HepG2 (cell line): ENCODE measurements at regions not wholly inside any gene's neighbourhood (a gene's known extent, or its start where the extent isn't known, plus 50 kb on each side); places are given as distances from the start of the nearest gene placed in this dataset.

Source experiments
- ATAC-seq: fragments of 200-7000 bp; cut with Tn5 transposase; 3 replicates; pipeline ENCODE4 v1.9.1; 2020; ENCODE audit warnings: mild to moderate bottlenecking, moderate library complexity
- BruUV-seq: library from RNA; stranded (reverse); fragments of 400-500 nt; replicated peaks from 2 replicates; lab custom pipeline; 2021; lab: Mats Ljungman, UMichigan
- CTCF ChIA-PET: fragments of 300-600 bp; formaldehyde crosslinking; extraction: SDS; loops from one replicate; lab custom pipeline; 2021; ENCODE audit warnings: low total read pairs, inconsistent platforms, low intra/inter-chr PET ratio; lab: Yijun Ruan, JAX
- POLR2A ChIA-PET: fragments of 350-600 bp; sonication (Branson Sonifier 250); formaldehyde crosslinking; loops from one replicate; lab custom pipeline; 2020; ENCODE audit warnings: antibody characterized with exemption, inconsistent platforms; lab: Yijun Ruan, JAX
- DNase-seq: peaks from one replicate; pipeline ENCODE4 v3.0.0-alpha.2; 2015; ENCODE audit warnings: low spot score
- FAIRE-seq: peaks from 3 replicates; lab custom pipeline; 2011; peaks lifted over from hg19 to GRCh38; lab: Jason Lieb, UNC
- H2AFZ ChIP-seq: one replicate; pipeline ENCODE4 v1.6.1; 2011; ENCODE audit warnings: low read length, inconsistent platforms
- H3K27ac ChIP-seq: fragments of 300-600 bp; 3 replicates; pipeline ENCODE4 v1.8.0; 2011; ENCODE audit warnings: mixed run types, mild to moderate bottlenecking, mixed read lengths, low read length, inconsistent platforms; ENCODE audit not compliant: insufficient read depth; ENCODE audit errors: extremely low read length
- H3K27me3 ChIP-seq, 2 experiments: fragments of 200-600 bp in 1 of 2; 2 replicates in 1 of 2; 3 replicates in 1 of 2; pipeline versions ENCODE4 v1.6.0 to v1.8.0; 2011; ENCODE audit warnings: low read length in 2 of 2, mild to moderate bottlenecking in 2 of 2, moderate library complexity in 2 of 2, inconsistent platforms in 1 of 2; ENCODE audit not compliant: insufficient read depth in 2 of 2, control insufficient read depth in 1 of 2
- H3K36me3 ChIP-seq, 2 experiments: fragments of 200-600 bp in 1 of 2; replicated peaks in 1 of 2; 2 replicates in 1 of 2; 3 replicates in 1 of 2; pipeline versions ENCODE4 v1.5.1 to v1.8.0; 2011; ENCODE audit warnings: low read length in 2 of 2, inconsistent platforms in 1 of 2; ENCODE audit not compliant: insufficient read depth in 2 of 2, control insufficient read depth in 1 of 2
- H3K4me1 ChIP-seq: 2 replicates; pipeline ENCODE4 v1.5.1; 2012; ENCODE audit warnings: low read length, inconsistent platforms; ENCODE audit not compliant: insufficient read depth
- H3K4me2 ChIP-seq: 2 replicates; pipeline ENCODE4 v1.6.0; 2011; ENCODE audit warnings: low read depth, low read length, inconsistent platforms
- H3K4me3 ChIP-seq, 3 experiments: fragments of 200-600 bp in 1 of 3; sonication (generic), shearing (Covaris generic) in 1 of 3; replicated peaks in 1 of 3; 2 replicates each; pipeline ENCODE4 v1.5.1; 2011 to 2016; ENCODE audit warnings: low read length in 3 of 3, inconsistent platforms in 2 of 3, low read depth in 2 of 3, mild to moderate bottlenecking in 2 of 3, control low read depth in 1 of 3, mixed read lengths in 1 of 3; ENCODE audit not compliant: insufficient read depth in 1 of 3
- H3K79me2 ChIP-seq: one replicate; pipeline ENCODE4 v1.6.1; 2011; ENCODE audit warnings: low read length, inconsistent platforms; ENCODE audit not compliant: insufficient read depth
- H3K9ac ChIP-seq: 2 replicates; pipeline ENCODE4 v1.6.0; 2011; ENCODE audit warnings: mild to moderate bottlenecking, low read depth, low read length, inconsistent platforms; ENCODE audit not compliant: insufficient read depth
- H3K9me3 ChIP-seq: 2 replicates; pipeline ENCODE4 v1.5.1; 2012; ENCODE audit warnings: mild to moderate bottlenecking, low read length
- H4K20me1 ChIP-seq: 2 replicates; pipeline ENCODE4 v1.6.0; 2011; ENCODE audit warnings: inconsistent platforms, mild to moderate bottlenecking, low read length, moderate library complexity; ENCODE audit not compliant: insufficient read depth
- EZH2 ChIP-seq: conservative IDR thresholded peaks from 2 replicates; pipeline ENCODE4 v1.6.1; 2012; ENCODE audit warnings: mild to moderate bottlenecking, low read depth, low read length, moderate library complexity
- GABPB1 ChIP-seq: IDR thresholded peaks from 2 replicates; pipeline ENCODE4 v1.6.1; 2016; ENCODE audit warnings: mild to moderate bottlenecking, missing genetic modification reagents, moderate library complexity, missing compliant biosample characterization
- HDAC2 ChIP-seq: sonication (generic); formaldehyde crosslinking; IDR thresholded peaks from 2 replicates; pipeline ENCODE4 v1.4.0; 2020; ENCODE audit warnings: missing genetic modification reagents
- JUN ChIP-seq: sonication (generic); formaldehyde crosslinking; IDR thresholded peaks from 2 replicates; pipeline ENCODE4 v1.4.0; 2020; ENCODE audit warnings: mild to moderate bottlenecking, missing genetic modification reagents
- PAF1 ChIP-seq: IDR thresholded peaks from 2 replicates; pipeline ENCODE4 v1.6.1; 2016; ENCODE audit warnings: missing genetic modification reagents, missing compliant biosample characterization
- RAD51 ChIP-seq: fragments of 450-650 bp; IDR thresholded peaks from 2 replicates; pipeline ENCODE4 v1.6.1; 2016; ENCODE audit warnings: borderline replicate concordance
- REPIN1 ChIP-seq: sonication (generic); formaldehyde crosslinking; IDR thresholded peaks from 2 replicates; pipeline ENCODE4 v1.8.0; 2022; ENCODE audit warnings: missing genetic modification reagents, low read depth, mild to moderate bottlenecking, borderline replicate concordance
- RFX1 ChIP-seq: fragments of 450-650 bp; IDR thresholded peaks from 2 replicates; pipeline ENCODE4 v1.6.1; 2017
- SP140L ChIP-seq: sonication (generic); formaldehyde crosslinking; IDR thresholded peaks from 2 replicates; pipeline ENCODE4 v1.4.0; 2020; ENCODE audit warnings: missing genetic modification reagents, borderline replicate concordance
- THRA ChIP-seq: sonication (generic); formaldehyde crosslinking; IDR thresholded peaks from 2 replicates; pipeline ENCODE4 v1.4.0; 2020; ENCODE audit warnings: missing genetic modification reagents, borderline replicate concordance
- TMF1 ChIP-seq: sonication (generic); formaldehyde crosslinking; IDR thresholded peaks from 2 replicates; pipeline ENCODE4 v1.8.1; 2022; ENCODE audit warnings: low read depth, missing genetic modification reagents
- TRIM24 ChIP-seq: sonication (generic); formaldehyde crosslinking; IDR thresholded peaks from 2 replicates; pipeline ENCODE4 v1.8.0; 2022; ENCODE audit warnings: mild to moderate bottlenecking, missing genetic modification reagents
- TSC22D2 ChIP-seq: sonication (generic); formaldehyde crosslinking; IDR thresholded peaks from 2 replicates; pipeline ENCODE4 v1.5.1; 2020; ENCODE audit warnings: missing genetic modification reagents, mild to moderate bottlenecking, borderline replicate concordance
- ZHX1 ChIP-seq: sonication (generic); formaldehyde crosslinking; IDR thresholded peaks from 2 replicates; pipeline ENCODE4 v1.8.1; 2022; ENCODE audit warnings: low read depth, mild to moderate bottlenecking, missing genetic modification reagents
- ZNF430 ChIP-seq: sonication (generic); formaldehyde crosslinking; IDR thresholded peaks from 2 replicates; pipeline ENCODE4 v1.9.0; 2021; ENCODE audit warnings: mild to moderate bottlenecking, missing genetic modification reagents
- ZNF546 ChIP-seq: sonication (generic); formaldehyde crosslinking; conservative IDR thresholded peaks from 2 replicates; pipeline ENCODE4 v1.8.1; 2023; ENCODE audit warnings: mild to moderate bottlenecking, missing genetic modification reagents
- ZNF549 ChIP-seq: sonication (generic); formaldehyde crosslinking; IDR thresholded peaks from 2 replicates; pipeline ENCODE4 v1.5.0; 2020; ENCODE audit warnings: missing genetic modification reagents
- ZSCAN12 ChIP-seq: sonication (generic); formaldehyde crosslinking; IDR thresholded peaks from 2 replicates; pipeline ENCODE4 v1.9.0; 2021; ENCODE audit warnings: mild to moderate bottlenecking, missing genetic modification reagents
- WGBS: methylation state at CpG from one replicate; pipeline ENCODE4 v1.1.6; 2017; ENCODE audit warnings: low lambda C conversion rate; 5-methylcytosine and 5-hydroxymethylcytosine counted together
- in situ Hi-C: cut with HindIII; loops from 2 replicates; pipeline ENCODE4 v1.10.0; 2017; ENCODE audit warnings: low pct_unique_long_range_greater_than_20kb; ENCODE audit not compliant: extremely low pct_ligation_motif_present
- intact Hi-C: fragments of 100-400 bp; cut with micrococcal nuclease; formaldehyde crosslinking; loops from one replicate; pipeline ENCODE4 v1.10.0; 2022; ENCODE audit not compliant: unreplicated experiment

- ATAC-seq (no peak), FAIRE-seq (no peak), DNase-seq (no peak)
- in situ Hi-C loops (no loop called here), intact Hi-C loops (loop anchor here (10.0 kb wide), 1 partner anchor 56 kb away; no protein-coding TSS in a partner anchor)
- no peaks in the 10 kb centered on the region for H3K79me2 ChIP-seq
- H3K4me1 ChIP-seq = peaks cover 27% of the 10 kb centered on the region
- no peak overlapping the region for H3K9ac ChIP-seq
- no peaks in the 10 kb centered on the region for H3K36me3 ChIP-seq
- ChIA-PET CTCF (no interaction called here), POLR2A (no interaction called here)
- no peak overlapping the region for H3K27ac ChIP-seq
- no peaks in the 10 kb centered on the region for H4K20me1 ChIP-seq
- H3K9me3 ChIP-seq = no peaks in the 10 kb centered on the region
- no peak overlapping the region for H3K4me3 ChIP-seq
- H2AFZ ChIP-seq = no peak overlapping the region
- H3K27me3 ChIP-seq = no peaks in the 10 kb centered on the region
- WGBS = 60% methylated on average over 6 of the region's 6 CpGs
- TF ChIP-seq ZNF430 (CRISPR knock-in tag) (no peak), HDAC2 (CRISPR knock-in tag) (no peak), ZNF549 (CRISPR knock-in tag) (no peak), TSC22D2 (no peak), ZSCAN12 (CRISPR knock-in tag) (no peak), THRA (CRISPR knock-in tag) (no peak), EZH2 (no peak), REPIN1 (CRISPR knock-in tag) (no peak), GABPB1 (CRISPR knock-in tag) (no peak), JUN (CRISPR knock-in tag) (no peak), ZNF546 (no peak), TRIM24 (CRISPR knock-in tag) (no peak), SP140L (CRISPR knock-in tag) (no peak), RFX1 (no peak), PAF1 (CRISPR knock-in tag) (no peak), RAD51 (no peak), TMF1 (CRISPR knock-in tag) (no peak), ZHX1 (no peak)
- H3K4me2 ChIP-seq = 0 out of 2 replicates have a peak overlapping the region, but pooled peaks have one; percentile 21
- BruUV-seq = no TSS peak
Measured at GRCh38 chr1:88118176-88118845, 565.8 kb upstream of the PKN2 start.
